Breast epithelium (tissue), 4 donors: ENCODE measurements at regions not wholly inside any gene's neighbourhood (a gene's known extent, or its start where the extent isn't known, plus 50 kb on each side); places are given as distances from the start of the nearest gene placed in this dataset.

Experiments
- DNase-seq, 2 donors: peaks; one replicate each; pipeline ENCODE4 v3.0.0-alpha.2; 2019; ENCODE audit warnings: low spot score in 2 of 2
- H3K27ac ChIP-seq, 2 donors: fragments of 200-600 bp; sonication (generic) in 1 of 2; one replicate each; pipeline ENCODE4 v1.5.1; 2016 to 2019; ENCODE audit warnings: mild to moderate bottlenecking in 1 of 2
- H3K27me3 ChIP-seq, 2 donors: fragments of 200-600 bp; sonication (generic) in 1 of 2; one replicate each; pipeline versions ENCODE4 v1.5.1 to v1.6.0; 2017 to 2019; ENCODE audit warnings: control low read depth in 1 of 2, mild to moderate bottlenecking in 1 of 2
- H3K36me3 ChIP-seq: fragments of 200-600 bp; one replicate; pipeline ENCODE4 v1.5.1; 2019
- H3K4me1 ChIP-seq, 2 donors: fragments of 200-600 bp; sonication (generic); one replicate each; pipeline ENCODE4 v1.5.1; 2016 to 2019; ENCODE audit warnings: control low read depth in 1 of 2
- H3K4me3 ChIP-seq, 3 donors: fragments of 200-600 bp; sonication (generic); 1 replicate in 2 of 3; 2 replicates in 1 of 3; pipeline ENCODE4 v1.5.1; 2016 to 2019; ENCODE audit warnings: mild to moderate bottlenecking in 3 of 3, moderate library complexity in 2 of 3
- H3K9me3 ChIP-seq, 2 donors: fragments of 200-600 bp; sonication (generic) in 1 of 2; one replicate each; pipeline ENCODE4 v1.5.1; 2016 to 2019; ENCODE audit warnings: control low read depth in 1 of 2
- CTCF ChIP-seq, 3 donors: fragments of 450-650 bp; IDR thresholded peaks; one replicate each; pipeline ENCODE4 v1.5.1; 2016 to 2017; ENCODE audit warnings: antibody characterized with exemption in 3 of 3, mild to moderate bottlenecking in 3 of 3, moderate library complexity in 3 of 3
- POLR2A ChIP-seq: fragments of 450-650 bp; IDR thresholded peaks from one replicate; pipeline ENCODE4 v1.6.1; 2016; ENCODE audit warnings: antibody characterized with exemption, mild to moderate bottlenecking, moderate library complexity
- POLR2AphosphoS5 ChIP-seq, 3 donors: sonication (generic); formaldehyde crosslinking; IDR thresholded peaks; one replicate each; pipeline ENCODE4 v1.6.1; 2017; ENCODE audit warnings: antibody characterized with exemption in 3 of 3
- intact Hi-C: fragments of 100-400 bp; cut with DNase I; formaldehyde crosslinking; loops from one replicate; pipeline ENCODE4 v1.15.1; 2023; ENCODE audit warnings: low total_unique reads

DNA sequence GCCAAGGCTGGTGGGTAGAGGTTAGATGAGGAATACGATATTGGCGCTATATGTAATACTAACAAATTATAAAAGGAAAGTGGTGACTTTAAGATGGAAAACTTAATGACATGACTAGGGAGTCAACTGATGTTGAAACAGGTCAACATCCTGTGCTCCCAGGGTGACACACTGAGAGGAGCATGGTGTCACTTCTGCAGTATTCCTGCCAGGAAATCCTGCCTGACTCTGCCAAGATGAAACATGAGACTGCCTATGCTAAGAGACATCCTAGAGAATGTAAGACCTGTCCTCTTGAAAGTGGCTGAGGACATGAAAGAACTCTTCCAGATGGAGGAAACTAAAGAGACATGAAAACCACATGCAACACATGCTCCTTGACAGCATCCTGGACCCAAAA, 65.0 kb upstream of the KCND3 start:
- DNase-seq: no peak
- H3K27ac ChIP-seq: no peak overlapping the region
- TF ChIP-seq POLR2AphosphoS5 (IDR thresholded peaks at IDR 0.05) (no peak), CTCF (IDR thresholded peaks at IDR 0.05) (no peak), POLR2A (no peak)
- no peaks in the 10 kb centered on the region for H3K9me3 ChIP-seq
- H3K27me3 ChIP-seq: no peaks in the 10 kb centered on the region
- H3K36me3 ChIP-seq: no peaks in the 10 kb centered on the region
- no peaks in the 10 kb centered on the region for H3K4me1 ChIP-seq
- intact Hi-C loops: no loop called here
- no peak overlapping the region for H3K4me3 ChIP-seq

DNA sequence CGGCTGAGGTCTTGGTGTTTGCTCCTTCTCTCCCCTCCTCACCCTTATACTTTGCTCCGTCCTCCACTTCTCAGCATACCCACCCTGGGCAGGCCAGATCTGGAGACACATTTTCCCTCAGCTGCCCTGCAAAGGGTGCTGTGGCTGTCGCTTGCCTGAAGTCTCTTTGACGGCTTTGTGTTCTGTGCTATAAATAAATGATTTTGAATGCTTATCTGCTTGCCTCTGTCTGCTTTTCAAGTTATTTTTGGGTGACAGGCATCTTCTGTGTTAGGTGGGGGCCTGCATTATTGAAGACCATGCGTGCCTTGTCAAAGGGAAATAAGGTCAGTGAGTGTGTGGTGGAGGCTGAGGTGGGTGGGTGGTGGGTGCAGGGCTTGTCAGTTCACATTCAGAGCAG, 66.9 kb upstream of the KCND3 start:
- DNase-seq: no peak
- H3K9me3 ChIP-seq: no peaks in the 10 kb centered on the region
- intact Hi-C loops: no loop called here
- no peaks in the 10 kb centered on the region for H3K4me1 ChIP-seq
- no peak overlapping the region for H3K27ac ChIP-seq
- no peak overlapping the region for H3K4me3 ChIP-seq
- H3K27me3 ChIP-seq: no peaks in the 10 kb centered on the region
- no peaks in the 10 kb centered on the region for H3K36me3 ChIP-seq
- TF ChIP-seq POLR2A: no peak
- no peak for TF ChIP-seq POLR2AphosphoS5 (IDR thresholded peaks at IDR 0.05)
- no peak for TF ChIP-seq CTCF (IDR thresholded peaks at IDR 0.05)

GRCh38 chr1:112057736-112058135, 68.3 kb upstream of the KCND3 start:
- intact Hi-C loops: no loop called here
- H3K27me3 ChIP-seq: no peaks in the 10 kb centered on the region
- no peak overlapping the region for H3K4me3 ChIP-seq
- no peaks in the 10 kb centered on the region for H3K4me1 ChIP-seq
- H3K36me3 ChIP-seq: no peaks in the 10 kb centered on the region
- no peaks in the 10 kb centered on the region for H3K9me3 ChIP-seq
- H3K27ac ChIP-seq: no peak overlapping the region
- TF ChIP-seq CTCF (IDR thresholded peaks at IDR 0.05): no peak
- TF ChIP-seq POLR2A: no peak
- TF ChIP-seq POLR2AphosphoS5 (IDR thresholded peaks at IDR 0.05): no peak
- no peak for DNase-seq

- Histone ChIP-seq H3K27me3 (peaks cover 0 to 4% of the 10 kb centered on the region in 2 donors), H3K9me3 (no peaks in the 10 kb centered on the region), H3K4me3 (no peak overlapping the region), H3K36me3 (no peaks in the 10 kb centered on the region), H3K4me1 (no peaks in the 10 kb centered on the region), H3K27ac (no peak overlapping the region)
- TF ChIP-seq POLR2A: no peak
- no peak for TF ChIP-seq CTCF (IDR thresholded peaks at IDR 0.05)
- TF ChIP-seq POLR2AphosphoS5 (IDR thresholded peaks at IDR 0.05): no peak
- intact Hi-C loops: no loop called here
- DNase-seq: no peak
These were observed 69.5 kb upstream of the KCND3 start for GRCh38 chr1:112058815-112059450.

DNA sequence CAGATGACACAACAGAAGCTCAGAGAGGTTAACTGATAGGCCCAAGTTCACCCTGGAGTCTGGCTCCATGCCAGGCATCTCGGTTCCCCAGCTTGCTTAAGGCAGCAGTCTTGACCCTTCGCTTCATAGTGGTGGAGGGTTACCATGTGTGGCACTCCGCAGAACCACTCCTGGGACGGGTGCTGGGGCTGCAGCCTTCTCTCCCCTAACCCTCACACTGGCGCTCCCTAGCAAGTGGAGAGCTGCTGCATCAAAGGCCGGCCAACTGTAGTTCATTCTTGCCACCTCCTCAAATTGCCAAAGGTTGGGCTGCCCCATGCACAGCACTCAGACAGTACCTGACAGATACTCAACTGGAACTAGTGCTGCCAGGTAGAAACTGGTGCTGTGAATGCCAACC, 70.2 kb upstream of the KCND3 start:
- no peak overlapping the region for H3K27ac ChIP-seq
- no peak for DNase-seq
- H3K4me3 ChIP-seq: no peak overlapping the region
- H3K36me3 ChIP-seq: no peaks in the 10 kb centered on the region
- H3K4me1 ChIP-seq: no peaks in the 10 kb centered on the region
- peaks cover 0 to 4% of the 10 kb centered on the region in 2 donors for H3K27me3 ChIP-seq
- TF ChIP-seq CTCF (IDR thresholded peaks at IDR 0.05) (no peak), POLR2A (no peak), POLR2AphosphoS5 (IDR thresholded peaks at IDR 0.05) (no peak)
- H3K9me3 ChIP-seq: no peaks in the 10 kb centered on the region
- intact Hi-C loops: no loop called here
